HG03175 (cell line): ENCODE measurements at regions not wholly inside any gene's neighbourhood (a gene's known extent, or its start where the extent isn't known, plus 50 kb on each side); places are given as distances from the start of the nearest gene placed in this dataset.

Experiments used
- ATAC-seq: cut with Tn5 transposase; IDR thresholded peaks from one replicate; pipeline ENCODE4 v1.9.1; 2021; ENCODE audit warnings: mild to moderate bottlenecking, moderate library complexity; ENCODE audit not compliant: unreplicated experiment

DNA sequence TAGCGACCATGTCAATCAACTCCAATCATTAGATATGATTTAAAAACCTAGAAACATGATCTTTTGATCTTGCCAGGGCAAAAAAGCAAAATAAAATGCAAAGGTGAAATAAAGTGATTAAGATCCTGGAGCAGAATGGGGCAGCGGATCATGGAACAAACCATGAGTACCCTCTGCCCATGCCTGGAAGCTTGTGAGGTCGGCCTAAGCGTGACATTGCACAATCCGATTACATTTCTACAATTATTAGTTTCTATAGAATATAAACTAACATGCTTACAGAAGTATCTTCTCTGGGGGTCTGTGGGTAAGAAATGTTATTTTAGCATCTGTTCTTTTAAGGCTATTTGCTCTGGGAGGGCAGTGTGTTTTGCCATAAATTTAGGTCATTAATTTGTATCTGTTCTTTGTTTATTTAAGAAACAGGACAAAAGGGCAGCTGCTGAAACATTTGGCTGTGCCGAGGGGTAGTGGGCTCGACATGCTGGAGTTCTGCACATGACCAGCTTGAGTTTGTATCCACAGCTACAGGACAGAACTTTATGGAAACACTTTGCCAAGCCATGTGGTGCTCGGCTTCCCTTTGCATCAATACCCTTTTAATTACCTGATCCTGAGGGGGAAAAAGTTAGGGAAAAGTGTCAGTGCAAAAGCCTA is 55.9 kb downstream of the ZBTB18 start:
- ATAC-seq, result no peak

DNA sequence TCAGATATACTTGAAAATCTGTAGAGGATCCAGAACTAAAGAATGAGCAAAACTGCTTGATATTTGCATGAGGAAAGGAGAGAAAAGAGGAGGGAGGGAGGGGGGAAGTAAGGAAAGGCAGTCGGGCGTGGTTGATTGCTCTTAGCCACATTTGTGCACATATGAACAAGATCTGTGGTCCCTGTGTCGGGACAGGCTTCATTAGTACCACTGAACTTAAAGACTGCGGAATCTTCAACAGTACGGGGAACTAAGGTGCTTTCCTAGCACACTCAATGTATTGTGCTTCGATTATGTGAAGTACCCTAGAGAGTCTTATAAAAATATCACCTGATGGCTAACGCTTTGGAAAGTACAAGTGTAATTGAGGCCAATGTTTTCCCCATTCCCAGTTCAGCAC is 59.9 kb downstream of the ZBTB18 start:
- ATAC-seq, result no peak

DNA sequence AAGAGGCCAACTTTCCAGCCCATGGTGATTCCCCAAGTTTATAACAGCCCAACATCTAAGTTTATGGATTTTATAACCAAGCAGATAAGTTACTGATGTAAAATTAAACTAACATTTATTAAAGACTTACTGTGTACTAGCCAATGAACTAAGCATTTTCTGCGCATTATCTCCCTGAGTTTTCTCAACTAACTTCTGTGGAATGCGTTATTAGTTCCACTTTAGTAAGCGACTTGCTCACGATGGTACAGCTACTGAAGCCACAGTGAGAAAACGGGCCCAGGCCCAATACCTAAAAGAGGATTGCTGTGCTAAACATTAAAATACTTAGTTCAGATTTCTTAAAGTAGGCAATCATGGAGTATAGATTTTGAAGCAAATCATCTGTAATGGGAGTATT is 61.0 kb downstream of the ZBTB18 start:
- ATAC-seq, result no peak

DNA sequence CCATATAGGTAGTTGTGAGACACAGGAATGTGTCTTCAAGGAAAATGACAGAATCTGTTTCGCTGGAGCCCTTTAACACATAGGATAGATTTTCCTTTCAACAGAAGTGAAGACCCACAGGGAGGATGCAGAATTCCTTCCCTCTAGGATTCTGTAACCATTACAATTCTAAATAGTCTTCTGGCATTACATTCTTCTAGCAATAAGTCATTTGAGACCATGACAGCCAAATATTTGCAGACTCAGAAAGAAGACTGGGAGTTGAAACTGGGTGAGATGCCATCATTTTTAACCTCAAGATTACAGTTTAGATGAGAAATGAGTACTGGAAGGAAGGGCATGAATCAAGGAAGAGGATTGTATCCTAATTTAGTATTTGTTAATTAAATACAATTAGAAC is 61.6 kb downstream of the ZBTB18 start:
- ATAC-seq, result no peak

DNA sequence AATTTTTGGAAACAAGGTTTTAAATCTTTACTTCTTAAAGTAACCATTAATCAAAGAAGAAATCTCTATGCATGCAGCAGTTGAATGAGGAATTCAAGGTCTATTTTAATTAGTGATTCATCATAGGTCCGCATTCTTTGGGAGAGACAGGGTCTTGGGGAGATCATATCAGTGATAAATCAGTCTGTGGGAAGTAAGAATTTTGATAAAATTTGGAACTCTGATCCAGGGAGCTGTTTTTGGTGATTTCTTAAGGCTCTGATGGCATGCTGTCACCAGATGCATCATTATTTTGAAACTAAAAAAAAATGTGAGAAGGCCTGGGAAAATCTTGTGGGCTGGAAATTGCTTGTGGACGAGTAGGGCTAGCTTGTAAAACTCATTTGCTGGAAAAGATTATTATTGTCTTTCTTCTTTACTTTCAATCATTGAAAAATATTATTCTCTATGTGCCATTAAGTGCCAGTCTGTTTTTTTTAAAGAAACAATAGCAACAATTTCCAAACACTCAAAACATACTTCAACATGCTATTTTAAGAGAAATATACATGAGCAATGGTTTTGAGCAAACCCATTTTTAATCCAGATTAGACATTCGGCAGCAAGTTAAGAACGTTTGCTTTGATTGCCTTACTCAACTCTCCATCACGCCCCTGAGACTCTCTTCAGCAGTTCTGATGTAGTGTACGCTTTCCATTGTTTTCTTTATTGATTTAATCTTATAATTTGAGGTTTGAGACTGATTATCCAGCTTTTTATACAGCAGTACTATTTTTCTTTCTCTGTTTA is 62.6 kb downstream of the ZBTB18 start:
- ATAC-seq, result no peak

DNA sequence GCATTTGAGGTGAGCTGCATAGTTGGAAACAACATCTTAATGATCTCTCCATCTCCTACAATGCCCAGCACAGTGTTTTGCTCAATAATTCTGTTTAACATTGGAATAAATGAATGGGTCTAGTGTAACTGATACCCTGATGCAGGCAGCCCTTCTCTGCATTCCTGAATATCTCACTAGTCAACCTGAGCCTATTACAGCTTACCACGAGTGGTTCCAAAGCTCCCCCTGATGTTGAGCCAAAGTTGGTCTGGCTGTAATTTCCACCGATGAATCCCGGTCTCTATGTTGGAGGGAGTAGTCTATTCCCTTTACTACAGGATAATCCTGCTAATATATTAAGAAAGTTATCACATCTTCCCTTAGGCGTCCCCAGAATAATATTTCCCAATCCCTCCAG is 63.8 kb downstream of the ZBTB18 start:
- no peak for ATAC-seq

DNA sequence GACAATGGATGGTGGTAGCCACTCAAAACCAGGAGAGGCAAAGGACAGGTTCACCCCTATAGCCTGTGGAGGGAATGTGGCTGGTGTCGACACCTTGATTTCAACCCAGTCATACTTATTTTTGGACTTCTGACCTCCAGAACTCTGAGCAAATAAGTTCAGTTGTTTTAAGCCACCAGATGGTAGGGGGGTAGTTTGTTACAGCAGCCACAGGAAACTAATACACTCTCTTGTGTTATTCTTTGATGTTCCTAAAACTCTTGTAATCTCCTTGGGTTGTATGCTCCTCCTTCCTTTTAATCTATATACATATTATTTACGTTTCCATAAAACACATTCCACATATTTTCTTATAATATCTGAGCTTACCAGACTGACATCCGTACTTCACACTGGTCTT is 65.9 kb downstream of the ZBTB18 start:
- no peak for ATAC-seq

DNA sequence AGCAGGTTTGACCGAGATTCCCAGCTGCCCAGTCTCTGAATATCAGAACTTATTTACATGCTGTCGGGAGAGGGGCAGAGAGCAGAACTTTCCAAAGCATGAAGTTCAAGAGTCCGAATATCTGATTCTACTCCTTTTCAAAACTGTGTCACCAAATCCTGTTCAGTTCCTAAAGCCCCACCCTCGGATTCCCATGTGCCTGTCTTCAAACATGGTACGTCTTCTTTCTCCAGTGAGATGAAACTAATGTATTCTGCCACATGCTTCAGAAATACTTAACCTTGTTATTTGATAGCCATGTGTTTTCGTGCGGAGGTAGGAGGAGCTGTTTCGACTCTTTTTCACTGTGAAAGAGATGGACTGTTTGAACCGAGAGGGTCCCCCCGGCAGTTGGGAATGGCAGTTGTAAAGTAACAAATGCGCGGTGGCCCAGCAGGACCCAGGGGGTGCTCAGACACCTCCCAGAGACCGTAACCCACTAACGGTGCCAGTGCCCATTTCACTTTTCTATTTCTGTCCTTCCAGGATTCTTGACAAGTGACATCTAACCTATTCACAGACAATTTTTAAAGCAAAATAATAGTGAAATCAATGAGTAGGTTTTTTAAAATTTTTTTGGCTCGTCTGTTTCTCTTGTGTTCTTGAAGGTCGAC is 67.2 kb downstream of the ZBTB18 start:
- ATAC-seq, result no peak

DNA sequence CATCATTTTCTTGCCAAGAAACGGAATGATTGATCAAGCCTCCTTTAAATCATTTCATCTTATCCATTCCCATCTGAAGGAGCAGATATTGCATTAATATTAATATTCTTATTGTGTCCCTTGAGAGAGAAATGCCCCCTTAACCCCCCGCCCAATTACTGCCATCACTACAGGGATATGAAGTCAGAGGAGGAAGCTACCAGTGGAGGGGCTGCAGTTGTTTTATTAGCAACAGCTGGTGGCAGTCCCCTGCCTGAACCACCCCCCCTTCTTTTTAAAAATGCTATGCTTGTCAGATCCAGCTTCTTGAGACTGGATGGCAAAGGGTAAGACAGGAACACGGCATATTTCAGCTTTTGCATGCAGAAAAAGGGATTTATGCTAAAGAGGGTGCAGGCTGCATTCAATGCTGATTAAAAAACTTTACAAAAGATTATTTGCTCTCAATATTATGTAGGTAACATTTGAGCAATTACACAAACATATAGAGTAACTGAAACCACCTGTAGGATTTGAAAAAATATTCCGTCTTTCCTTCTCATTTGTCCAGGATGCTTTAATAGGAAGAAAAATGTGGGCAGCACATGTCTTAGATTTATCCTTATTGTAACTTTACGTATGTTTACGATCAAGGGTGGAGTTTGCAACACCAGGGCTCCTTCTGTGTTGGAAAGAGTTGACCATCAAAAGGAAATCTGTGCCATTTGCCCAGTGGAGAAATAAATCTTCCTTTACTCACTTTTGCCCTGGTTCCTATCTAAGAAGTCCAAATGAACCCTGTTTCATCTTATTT is 77.7 kb downstream of the ZBTB18 start:
- ATAC-seq, result no peak

DNA sequence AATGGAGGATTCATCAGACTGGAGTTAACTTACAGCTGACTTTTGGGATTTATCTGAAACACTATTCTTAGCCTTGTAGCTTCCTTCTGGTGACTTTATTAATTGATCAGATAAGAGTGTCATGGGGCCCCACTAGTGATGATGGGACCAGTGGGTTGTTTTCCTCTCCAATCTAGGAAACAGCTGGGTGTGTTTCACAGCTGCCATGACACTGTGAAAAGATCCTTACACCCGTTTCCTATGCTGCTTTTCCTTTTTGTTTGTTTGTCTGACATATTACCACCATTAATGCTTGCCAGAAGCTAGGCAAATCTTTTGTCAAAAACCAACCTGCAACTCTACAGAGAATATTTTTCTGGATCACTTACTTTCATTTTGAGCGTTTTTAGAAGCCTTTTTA is 86.2 kb downstream of the ZBTB18 start:
- no peak for ATAC-seq

DNA sequence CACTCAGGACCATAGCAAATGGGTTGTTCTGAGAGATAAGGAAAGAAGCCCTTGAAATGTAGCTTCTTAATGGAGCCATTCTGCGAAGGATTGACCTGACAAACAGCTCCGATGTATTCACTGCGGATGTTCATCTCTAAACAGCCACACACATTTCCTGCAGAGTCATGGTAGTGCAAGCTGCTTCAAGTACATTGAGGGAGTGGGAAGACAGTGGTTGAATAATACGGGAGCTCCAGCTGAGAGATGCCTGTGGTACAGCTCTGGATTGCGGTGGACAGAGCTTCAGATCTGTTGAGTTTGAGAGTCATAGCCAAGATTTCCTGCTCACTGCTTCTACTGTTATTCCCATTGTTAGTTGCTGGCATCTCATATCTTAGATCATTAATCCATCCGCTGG is 86.6 kb downstream of the ZBTB18 start:
- ATAC-seq, result no peak

DNA sequence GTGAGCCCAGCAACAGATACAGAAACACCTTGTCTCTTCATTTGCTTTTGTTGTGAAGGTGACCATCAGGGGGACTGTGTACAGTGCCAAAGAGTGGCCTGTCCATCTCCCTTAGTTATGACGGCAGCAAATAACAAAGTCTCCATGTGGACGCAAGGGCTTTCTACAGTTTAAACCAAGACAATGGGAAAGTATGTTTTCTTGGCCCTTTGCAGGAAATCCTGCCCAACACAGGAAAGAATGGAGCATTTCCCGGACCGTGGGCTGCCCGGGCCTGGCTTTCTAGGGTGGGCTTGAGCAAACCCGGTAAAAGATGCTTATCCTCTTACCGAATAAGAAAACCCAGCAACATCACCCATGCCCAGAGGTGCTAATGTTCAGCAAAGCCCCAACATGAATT is 87.3 kb downstream of the ZBTB18 start:
- no peak for ATAC-seq

DNA sequence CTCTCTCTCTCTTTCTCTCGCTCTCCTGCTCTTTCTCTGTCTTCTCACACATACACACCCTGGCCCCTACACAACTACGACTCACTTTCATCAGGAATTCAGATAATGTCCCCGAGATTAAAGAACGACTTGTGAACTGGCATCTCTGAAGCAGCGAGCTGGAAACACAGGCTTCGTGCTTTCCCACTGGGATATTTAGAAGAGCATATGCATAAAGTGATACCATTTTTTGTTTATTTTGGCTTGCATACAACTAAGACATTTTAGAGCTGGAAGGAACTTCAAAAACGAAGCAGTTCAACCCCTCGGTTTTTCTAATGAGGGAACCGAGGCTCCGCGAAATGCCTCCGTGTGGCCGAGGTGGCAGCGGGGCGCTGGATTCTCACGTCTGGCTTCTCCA is 88.6 kb downstream of the ZBTB18 start:
- ATAC-seq, result no peak

DNA sequence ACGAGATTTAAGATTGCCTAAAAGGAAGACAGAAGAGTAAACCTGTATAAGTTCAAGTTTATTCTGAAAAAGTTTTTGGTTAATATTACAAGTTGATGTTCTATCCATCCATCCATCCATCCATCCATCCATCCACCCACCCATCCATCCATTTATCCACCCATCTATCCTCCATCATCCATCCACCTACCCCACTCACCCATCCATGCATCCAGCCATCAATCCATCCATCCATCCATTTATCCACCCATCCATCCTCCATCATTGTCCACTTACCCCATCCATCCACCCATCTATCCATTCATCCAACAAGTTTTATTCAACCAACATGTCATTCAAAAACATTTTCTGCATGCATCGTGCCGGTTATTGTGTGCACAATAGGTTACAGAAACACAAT is 89.3 kb downstream of the ZBTB18 start:
- no peak for ATAC-seq

DNA sequence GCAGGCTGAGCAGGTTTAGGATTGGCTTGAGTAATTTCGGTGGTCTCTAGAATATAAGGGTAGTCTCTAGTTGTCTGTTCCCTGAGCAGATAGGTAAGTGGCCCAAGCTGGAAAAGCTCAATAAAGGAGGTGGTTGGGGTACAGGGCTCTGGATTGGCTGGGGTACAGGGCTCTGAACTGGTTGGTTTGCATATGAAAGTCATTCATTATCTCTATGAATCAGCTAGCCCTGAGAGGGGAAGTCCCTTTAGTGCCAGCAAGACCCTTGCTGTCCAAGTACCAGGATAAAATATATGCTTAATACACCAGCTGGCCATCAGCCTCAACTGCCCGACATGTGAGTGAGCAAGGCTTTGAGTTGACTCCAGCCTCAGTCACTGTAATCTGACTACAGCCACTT is 93.0 kb downstream of the ZBTB18 start:
- ATAC-seq, result no peak

DNA sequence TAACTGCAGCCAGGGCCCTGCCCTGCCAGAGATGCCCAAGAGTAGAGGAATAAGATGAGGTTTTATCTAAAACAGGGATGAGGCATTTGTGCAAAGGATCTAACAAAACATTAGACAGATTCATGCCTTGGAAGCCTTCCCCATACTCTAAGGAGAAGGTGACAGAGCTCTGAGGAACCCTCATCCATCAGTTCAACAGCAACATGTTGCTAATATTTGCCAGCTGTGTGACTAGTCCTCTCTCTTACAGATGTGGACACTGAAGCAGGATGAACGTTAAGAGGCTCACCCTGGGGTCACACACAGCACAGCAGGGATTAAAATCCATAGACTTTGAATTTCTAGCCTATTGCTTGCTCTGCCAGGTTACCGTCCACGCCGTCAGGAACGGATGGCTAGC is 99.0 kb downstream of the ZBTB18 start:
- no peak for ATAC-seq

DNA sequence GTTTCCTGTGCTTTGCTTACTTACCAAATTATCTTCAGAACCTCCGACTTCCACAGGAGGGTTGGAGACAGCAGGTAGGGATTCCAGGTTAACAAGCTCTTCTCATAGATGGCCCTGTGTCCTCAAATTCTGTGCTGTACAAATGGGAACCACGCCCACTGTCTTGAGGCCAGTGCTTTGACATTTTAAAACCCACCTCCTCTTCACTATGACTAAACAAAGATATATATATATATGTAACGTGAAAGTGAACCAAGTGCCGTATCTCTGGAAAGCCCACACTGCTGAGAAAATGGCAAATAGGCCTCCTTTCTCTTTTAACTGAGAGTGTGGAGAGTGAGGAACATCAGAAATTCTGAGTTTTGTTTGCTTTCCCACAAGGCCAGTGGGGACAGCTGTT is 99.6 kb downstream of the ZBTB18 start:
- ATAC-seq, result no peak

DNA sequence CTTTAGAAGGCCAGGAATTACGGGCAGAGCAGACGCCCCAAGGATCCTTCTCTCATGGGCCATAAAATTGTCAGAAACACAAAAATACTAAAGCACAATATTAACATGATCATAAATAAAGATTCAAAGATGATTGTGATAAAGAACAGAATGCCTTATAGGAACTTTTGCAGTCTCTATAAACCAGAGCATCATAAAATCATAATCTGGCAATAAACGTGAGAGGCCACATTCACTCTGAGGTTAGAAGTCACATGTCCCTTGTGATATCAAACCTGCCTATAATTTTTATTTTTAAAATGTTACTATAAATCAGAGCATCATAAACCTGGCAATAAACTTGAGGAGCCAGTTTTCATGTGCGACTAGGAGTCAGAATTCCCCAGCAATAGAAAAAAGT is 100.5 kb downstream of the ZBTB18 start:
- no peak for ATAC-seq

DNA sequence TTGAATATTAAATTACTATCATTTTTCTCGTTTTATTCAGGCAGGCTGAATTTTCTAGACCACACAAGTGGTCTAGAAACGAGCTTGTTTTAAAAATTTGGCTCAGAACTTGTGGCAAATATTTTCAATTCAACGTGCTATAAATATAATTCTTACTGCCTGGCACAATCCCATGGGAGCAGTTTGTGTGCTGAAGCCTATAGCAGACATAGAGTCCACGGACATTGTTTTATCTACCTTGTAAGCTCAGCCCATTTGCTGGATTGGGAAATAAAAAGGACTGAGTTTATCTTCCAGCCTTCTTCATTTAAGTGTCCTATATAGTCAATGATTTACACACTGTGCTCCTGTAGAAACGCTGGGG is 103.4 kb downstream of the ZBTB18 start:
- no peak for ATAC-seq

DNA sequence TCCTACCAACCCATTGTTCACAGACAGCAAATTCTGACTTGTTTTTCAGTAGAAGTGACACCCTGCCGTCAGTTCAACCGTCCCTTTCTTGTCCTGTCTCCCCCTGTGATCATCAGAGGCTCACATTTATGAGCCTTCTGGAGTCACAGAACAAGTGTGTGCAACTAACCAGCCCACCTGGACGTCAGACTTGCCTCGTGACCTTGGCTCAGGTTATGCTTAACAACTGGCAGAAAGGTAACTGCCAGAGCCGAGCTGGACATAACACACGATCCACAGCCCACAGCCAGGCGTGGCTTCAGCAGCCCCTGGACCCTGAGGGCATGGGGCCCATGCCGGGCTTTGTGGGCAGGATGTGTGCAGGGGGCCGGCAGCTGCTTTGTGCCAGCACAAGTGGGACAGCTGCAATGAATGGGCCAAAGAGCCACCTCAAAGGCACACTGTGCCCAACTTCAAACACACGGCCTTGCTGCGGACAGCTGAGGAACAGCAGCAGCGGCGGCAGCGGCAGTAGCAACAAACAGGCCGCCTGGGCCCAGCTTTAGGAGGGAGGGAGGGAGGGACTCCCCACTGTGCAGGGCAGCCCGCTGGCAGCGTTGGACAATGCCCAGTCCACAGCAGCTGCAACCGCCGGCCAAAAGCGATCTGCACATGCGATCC is 103.9 kb downstream of the ZBTB18 start:
- no peak for ATAC-seq

DNA sequence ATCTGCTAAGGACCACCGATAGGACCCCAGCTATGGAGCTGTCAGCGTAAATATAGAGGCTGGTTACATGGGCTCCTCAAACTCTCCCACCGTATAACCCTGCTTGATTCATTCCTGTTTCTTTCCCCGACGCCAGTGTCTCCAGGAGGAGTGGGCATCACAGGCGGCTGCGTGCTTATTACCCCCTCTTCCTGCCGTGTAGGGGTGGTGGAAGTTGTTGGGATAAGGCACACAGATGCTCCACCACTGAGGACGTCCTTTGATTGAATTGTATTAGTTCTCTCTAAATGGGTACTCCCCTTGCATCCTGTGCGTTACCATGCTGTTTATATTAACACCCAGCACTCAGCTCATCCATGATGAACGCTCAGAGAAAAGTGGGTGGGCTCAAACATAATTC is 104.6 kb downstream of the ZBTB18 start:
- no peak for ATAC-seq
